ENCODE measurements at regions not wholly inside any gene's neighbourhood (a gene's known extent, or its start where the extent isn't known, plus 50 kb on each side); places are given as distances from the start of the nearest gene placed in this dataset.

DNA sequence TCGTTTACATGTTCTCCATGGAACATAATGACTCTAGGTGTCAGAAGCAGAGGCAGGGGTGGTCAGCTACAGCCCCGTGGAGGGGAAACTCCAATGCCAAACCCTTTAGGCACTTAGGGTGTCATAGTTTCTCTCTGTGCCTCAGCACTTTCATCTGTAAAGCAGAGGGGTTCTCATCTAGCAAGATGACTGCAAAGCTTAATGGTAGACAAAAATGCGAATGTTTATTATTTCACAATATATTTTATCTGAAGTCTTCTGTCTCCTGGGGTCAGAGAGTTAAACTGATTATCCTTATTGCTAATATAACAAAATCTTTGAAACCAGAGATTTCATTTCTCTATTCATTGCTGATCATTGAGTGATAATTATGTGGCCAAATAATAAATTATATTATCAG, 522.5 kb downstream of the TSN start:
- no peaks in the 10 kb centered on the region for H3K9me3 ChIP-seq (replicated peaks; ENCODE audit: control insufficient read depth, low read depth, low read length)
- 65% methylated on average over 2 of the region's 3 CpGs for WGBS (ENCODE audit: insufficient coverage)
- no peaks in the 10 kb centered on the region for H3K36me3 ChIP-seq (ENCODE audit: control insufficient read depth, insufficient read depth, low read length)
- H3K27ac ChIP-seq (ENCODE audit: low read length) = no peak overlapping the region
- H3K4me3 ChIP-seq (ENCODE audit: low read length) = no peak overlapping the region
- no peak for DNase-seq
- H3K27me3 ChIP-seq (ENCODE audit: control insufficient read depth, insufficient read depth, low read length) = no peaks in the 10 kb centered on the region
- H3K4me1 ChIP-seq (ENCODE audit: control insufficient read depth, insufficient read depth, low read length) = no peaks in the 10 kb centered on the region

DNA sequence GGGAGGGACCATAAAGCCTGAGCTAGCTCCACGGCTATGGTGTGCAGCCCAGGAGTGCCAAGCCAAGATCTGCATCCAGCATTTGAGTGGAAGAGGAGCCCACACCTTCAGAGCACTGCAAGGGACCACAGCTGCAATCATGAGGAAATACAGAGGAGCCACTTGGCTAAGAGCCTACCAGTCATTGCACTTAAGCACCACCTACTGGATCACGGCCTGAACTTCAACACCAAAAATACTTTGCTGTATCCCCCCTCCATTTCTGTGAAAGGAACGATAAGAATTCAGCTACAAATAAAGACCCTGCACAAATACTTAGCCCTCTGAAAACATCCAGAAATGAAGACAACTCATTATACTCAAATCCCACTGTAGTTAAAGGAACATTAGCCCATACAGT, 545.3 kb downstream of the TSN start:
- Histone ChIP-seq H3K4me1 (ENCODE audit: control insufficient read depth, insufficient read depth, low read length) (no peaks in the 10 kb centered on the region), H3K4me3 (ENCODE audit: low read length) (no peak overlapping the region), H3K27ac (ENCODE audit: low read length) (no peak overlapping the region), H3K27me3 (ENCODE audit: control insufficient read depth, insufficient read depth, low read length) (no peaks in the 10 kb centered on the region), H3K9me3 (replicated peaks; ENCODE audit: control insufficient read depth, low read depth, low read length) (peaks cover 15% of the 10 kb centered on the region), H3K36me3 (ENCODE audit: control insufficient read depth, insufficient read depth, low read length) (no peaks in the 10 kb centered on the region)
- DNase-seq = no peak
- WGBS (ENCODE audit: insufficient coverage) = 75% methylated on average over 2 of the region's 3 CpGs

DNA sequence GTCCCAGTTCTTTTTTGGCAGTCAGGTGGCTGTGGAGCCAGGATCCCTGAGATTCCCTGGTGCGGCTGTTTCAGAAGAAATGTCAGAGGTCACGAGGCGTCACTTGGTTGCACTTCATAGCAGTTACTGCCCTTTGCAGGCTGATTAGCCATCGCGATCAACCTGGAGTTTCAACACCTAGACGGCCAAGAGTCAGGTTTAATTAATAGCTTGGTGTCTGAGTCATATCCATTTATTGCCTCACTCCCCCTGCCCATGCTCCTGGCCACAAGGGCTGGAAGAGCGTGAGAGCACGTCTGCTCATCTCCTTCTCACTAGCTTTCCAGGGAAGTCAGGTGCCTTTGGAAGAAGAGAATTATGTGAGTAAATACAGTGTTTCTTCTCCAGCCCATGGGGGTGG, 552.3 kb downstream of the TSN start:
- H3K9me3 ChIP-seq (replicated peaks; ENCODE audit: control insufficient read depth, low read depth, low read length) = no peaks in the 10 kb centered on the region
- H3K4me1 ChIP-seq (ENCODE audit: control insufficient read depth, insufficient read depth, low read length) = no peaks in the 10 kb centered on the region
- DNase-seq = no peak
- no peaks in the 10 kb centered on the region for H3K36me3 ChIP-seq (ENCODE audit: control insufficient read depth, insufficient read depth, low read length)
- H3K4me3 ChIP-seq (ENCODE audit: low read length) = no peak overlapping the region
- no peak overlapping the region for H3K27ac ChIP-seq (ENCODE audit: low read length)
- WGBS (ENCODE audit: insufficient coverage) = 62% methylated on average over 3 of the region's 8 CpGs
- H3K27me3 ChIP-seq (ENCODE audit: control insufficient read depth, insufficient read depth, low read length) = no peaks in the 10 kb centered on the region

DNA sequence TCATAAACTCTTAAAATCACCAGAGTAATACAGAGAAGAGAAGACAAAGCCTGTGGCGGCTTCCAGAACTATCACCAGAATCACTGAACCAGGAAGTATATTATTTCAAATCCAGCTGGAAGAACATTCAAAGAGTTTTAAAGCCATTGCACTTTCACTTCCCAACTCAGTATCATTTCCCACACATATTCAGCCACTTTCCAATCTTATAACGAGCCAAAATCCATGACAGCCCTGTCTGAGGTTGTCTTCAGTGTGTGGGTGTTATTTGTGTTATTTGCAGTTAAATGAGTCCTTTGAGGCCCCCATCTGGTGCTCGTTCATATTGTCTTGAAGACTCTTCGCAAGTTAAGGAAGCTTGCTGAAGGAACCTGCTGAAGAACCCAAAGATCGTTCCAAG, 559.9 kb downstream of the TSN start:
- peak; percentile 82 for DNase-seq

DNA sequence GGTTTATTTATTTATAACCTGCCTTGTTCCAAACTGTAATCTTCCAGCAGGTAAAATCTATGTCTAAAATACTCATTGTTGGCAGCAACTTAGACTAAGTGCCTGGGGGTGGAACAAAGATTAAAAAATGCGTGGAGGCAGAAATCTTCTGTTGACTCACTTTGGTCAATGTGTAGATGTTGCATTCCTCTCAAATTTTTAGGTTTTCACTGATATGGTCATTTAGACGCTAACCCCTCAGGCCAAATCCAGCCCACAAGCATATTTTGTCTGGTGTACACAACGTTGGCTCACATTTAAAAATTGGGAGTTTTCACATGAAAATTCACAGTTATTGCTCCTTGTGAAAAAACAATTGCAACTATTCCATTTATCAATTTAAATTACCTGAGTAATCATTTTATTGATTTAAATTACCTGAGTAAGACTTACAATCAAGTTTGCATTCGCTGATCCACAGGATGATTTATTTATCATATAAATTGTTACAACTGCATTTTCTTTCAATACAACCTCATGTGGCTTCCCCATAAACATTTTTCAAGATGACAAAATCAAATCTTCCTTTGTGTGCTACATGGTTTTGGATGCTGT, 564.2 kb downstream of the TSN start:
- Histone ChIP-seq H3K4me1 (ENCODE audit: control insufficient read depth, insufficient read depth, low read length) (no peaks in the 10 kb centered on the region), H3K9me3 (replicated peaks; ENCODE audit: control insufficient read depth, low read depth, low read length) (no peaks in the 10 kb centered on the region), H3K36me3 (ENCODE audit: control insufficient read depth, insufficient read depth, low read length) (no peaks in the 10 kb centered on the region), H3K4me3 (ENCODE audit: low read length) (no peak overlapping the region), H3K27ac (ENCODE audit: low read length) (no peak overlapping the region), H3K27me3 (ENCODE audit: control insufficient read depth, insufficient read depth, low read length) (no peaks in the 10 kb centered on the region)
- DNase-seq = no peak
- no CpG with 5 or more reads among the region's 4 CpGs for WGBS (ENCODE audit: insufficient coverage)

More for the DNA sequence above, 559.9 kb downstream of the TSN start:
- no peak overlapping the region for H3K4me3 ChIP-seq (ENCODE audit: low read length)
- no peaks in the 10 kb centered on the region for H3K4me1 ChIP-seq (ENCODE audit: control insufficient read depth, insufficient read depth, low read length)
- no peaks in the 10 kb centered on the region for H3K27me3 ChIP-seq (ENCODE audit: control insufficient read depth, insufficient read depth, low read length)
- H3K27ac ChIP-seq (ENCODE audit: low read length) = no peak overlapping the region
- no peaks in the 10 kb centered on the region for H3K36me3 ChIP-seq (ENCODE audit: control insufficient read depth, insufficient read depth, low read length)
- no peaks in the 10 kb centered on the region for H3K9me3 ChIP-seq (replicated peaks; ENCODE audit: control insufficient read depth, low read depth, low read length)
- WGBS (ENCODE audit: insufficient coverage) = no CpG with 5 or more reads among the region's 5 CpGs

DNA sequence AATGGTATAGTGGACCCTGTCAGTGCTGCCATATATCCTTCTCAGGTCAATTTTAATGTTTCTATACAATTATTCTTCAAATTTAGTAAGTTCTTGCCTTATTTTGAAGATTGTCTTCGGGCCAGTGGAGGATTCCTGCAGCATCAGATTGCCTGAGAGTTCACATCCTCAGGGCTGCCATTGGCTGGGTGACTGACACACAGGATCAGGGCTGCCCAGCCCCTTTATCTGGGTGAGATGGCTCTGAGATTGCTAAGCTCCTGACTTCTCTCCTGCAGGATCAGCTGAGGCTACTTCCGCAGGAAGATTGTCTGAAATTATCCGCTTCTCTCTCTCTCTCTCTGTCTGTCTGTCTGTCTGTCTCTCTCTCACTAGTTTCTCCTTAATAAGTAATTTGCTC, 567.4 kb downstream of the TSN start:
- no peak for DNase-seq

DNA sequence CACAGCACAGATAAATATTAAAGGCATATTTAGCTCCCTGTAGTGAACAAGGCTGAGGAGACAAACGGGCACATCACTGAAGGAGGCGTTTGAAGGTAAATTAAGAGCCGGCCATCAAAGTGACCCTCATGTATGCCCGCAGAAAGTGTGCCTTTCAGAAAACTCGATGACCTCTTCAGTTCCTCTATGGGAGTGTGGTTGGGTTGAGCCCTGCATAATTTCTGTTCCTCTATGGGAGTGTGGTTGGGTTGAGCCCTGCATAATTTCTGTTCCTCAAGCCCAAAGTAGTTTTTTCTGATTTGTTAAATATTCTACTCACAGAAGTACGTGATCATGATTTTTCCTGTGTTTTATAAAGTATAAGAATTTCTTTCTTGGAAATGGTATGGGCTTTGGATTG, 568.5 kb downstream of the TSN start:
- no peaks in the 10 kb centered on the region for H3K4me1 ChIP-seq (ENCODE audit: control insufficient read depth, insufficient read depth, low read length)
- no peak overlapping the region for H3K27ac ChIP-seq (ENCODE audit: low read length)
- WGBS (ENCODE audit: insufficient coverage) = 73% methylated on average over 5 of the region's 6 CpGs
- no peak overlapping the region for H3K4me3 ChIP-seq (ENCODE audit: low read length)
- DNase-seq = no peak
- no peaks in the 10 kb centered on the region for H3K27me3 ChIP-seq (ENCODE audit: control insufficient read depth, insufficient read depth, low read length)
- no peaks in the 10 kb centered on the region for H3K36me3 ChIP-seq (ENCODE audit: control insufficient read depth, insufficient read depth, low read length)
- H3K9me3 ChIP-seq (replicated peaks; ENCODE audit: control insufficient read depth, low read depth, low read length) = no peaks in the 10 kb centered on the region

More for the DNA sequence above, 567.4 kb downstream of the TSN start:
- H3K36me3 ChIP-seq (ENCODE audit: control insufficient read depth, insufficient read depth, low read length) = no peaks in the 10 kb centered on the region
- H3K4me1 ChIP-seq (ENCODE audit: control insufficient read depth, insufficient read depth, low read length) = no peaks in the 10 kb centered on the region
- WGBS (ENCODE audit: insufficient coverage) = no CpG with 5 or more reads among the region's 3 CpGs
- no peaks in the 10 kb centered on the region for H3K9me3 ChIP-seq (replicated peaks; ENCODE audit: control insufficient read depth, low read depth, low read length)
- no peaks in the 10 kb centered on the region for H3K27me3 ChIP-seq (ENCODE audit: control insufficient read depth, insufficient read depth, low read length)
- H3K27ac ChIP-seq (ENCODE audit: low read length) = no peak overlapping the region
- H3K4me3 ChIP-seq (ENCODE audit: low read length) = no peak overlapping the region

DNA sequence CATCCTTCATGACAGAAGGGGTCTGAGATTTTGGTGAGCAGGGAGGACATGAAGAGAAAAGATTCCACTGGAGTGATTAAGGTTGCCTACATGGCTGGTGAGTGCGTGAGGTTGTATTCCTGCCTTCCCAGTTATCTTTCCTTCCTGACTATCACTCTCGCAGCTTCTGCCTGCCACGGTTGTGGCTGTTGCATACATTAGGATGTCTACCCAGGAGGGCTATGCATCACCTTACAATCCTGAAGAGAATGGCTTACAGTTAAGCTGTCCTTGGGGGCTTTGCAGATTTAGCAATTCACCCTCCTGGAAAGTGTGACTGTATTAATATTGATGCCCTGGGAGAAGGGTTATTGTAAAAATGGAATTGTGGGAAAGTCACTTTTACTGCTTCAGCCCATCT, 571.0 kb downstream of the TSN start:
- no peaks in the 10 kb centered on the region for H3K9me3 ChIP-seq (replicated peaks; ENCODE audit: control insufficient read depth, low read depth, low read length)
- WGBS (ENCODE audit: insufficient coverage) = no CpG with 5 or more reads among the region's 3 CpGs
- no peaks in the 10 kb centered on the region for H3K4me1 ChIP-seq (ENCODE audit: control insufficient read depth, insufficient read depth, low read length)
- DNase-seq = no peak
- H3K27ac ChIP-seq (ENCODE audit: low read length) = no peak overlapping the region
- no peaks in the 10 kb centered on the region for H3K36me3 ChIP-seq (ENCODE audit: control insufficient read depth, insufficient read depth, low read length)
- no peak overlapping the region for H3K4me3 ChIP-seq (ENCODE audit: low read length)
- H3K27me3 ChIP-seq (ENCODE audit: control insufficient read depth, insufficient read depth, low read length) = no peaks in the 10 kb centered on the region

DNA sequence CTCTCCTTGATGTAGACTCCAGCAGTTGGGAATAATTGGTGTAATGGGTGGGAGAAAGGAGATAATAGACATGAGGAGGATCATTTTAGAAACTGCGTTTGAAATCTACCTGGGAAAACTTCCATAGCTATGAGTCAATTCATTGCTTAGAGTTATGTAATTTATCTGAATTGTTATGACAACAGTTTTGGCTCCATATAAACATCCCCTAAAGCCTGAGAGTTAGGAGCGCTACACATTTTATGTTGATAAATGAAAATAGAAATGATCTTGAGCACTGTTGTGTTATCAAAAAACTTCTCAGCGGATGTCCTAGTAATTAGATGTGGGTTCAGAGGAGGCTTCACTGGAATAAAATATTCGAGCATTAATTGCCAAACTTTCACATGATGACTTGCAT, 573.4 kb downstream of the TSN start:
- Histone ChIP-seq H3K9me3 (replicated peaks; ENCODE audit: control insufficient read depth, low read depth, low read length) (no peaks in the 10 kb centered on the region), H3K4me1 (ENCODE audit: control insufficient read depth, insufficient read depth, low read length) (no peaks in the 10 kb centered on the region), H3K36me3 (ENCODE audit: control insufficient read depth, insufficient read depth, low read length) (no peaks in the 10 kb centered on the region), H3K4me3 (ENCODE audit: low read length) (no peak overlapping the region), H3K27ac (ENCODE audit: low read length) (no peak overlapping the region), H3K27me3 (ENCODE audit: control insufficient read depth, insufficient read depth, low read length) (no peaks in the 10 kb centered on the region)
- WGBS (ENCODE audit: insufficient coverage) = 86% methylated on average over 1 of the region's 4 CpGs
- peak; percentile 53 for DNase-seq

DNA sequence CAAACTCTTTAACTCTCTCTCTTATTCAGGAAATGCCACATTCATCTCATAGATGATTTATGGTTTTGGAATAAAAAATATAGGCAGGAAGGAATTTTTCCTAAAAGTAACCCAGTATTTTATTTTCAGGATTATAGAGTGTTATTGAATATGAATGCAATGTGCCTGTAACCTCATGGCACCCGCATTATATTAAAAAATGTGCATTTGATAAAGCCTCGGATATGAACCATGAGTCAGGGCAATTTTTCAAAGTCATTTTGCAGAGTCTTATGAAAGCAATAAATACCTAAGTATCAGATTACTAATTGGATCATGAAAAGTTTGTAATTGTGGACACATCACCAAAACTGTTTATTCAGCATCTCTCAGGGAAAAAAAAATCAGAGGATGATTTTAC, 573.8 kb downstream of the TSN start:
- no peaks in the 10 kb centered on the region for H3K4me1 ChIP-seq (ENCODE audit: control insufficient read depth, insufficient read depth, low read length)
- DNase-seq = no peak
- no CpG with 5 or more reads among the region's 2 CpGs for WGBS (ENCODE audit: insufficient coverage)
- no peaks in the 10 kb centered on the region for H3K9me3 ChIP-seq (replicated peaks; ENCODE audit: control insufficient read depth, low read depth, low read length)
- no peak overlapping the region for H3K4me3 ChIP-seq (ENCODE audit: low read length)
- H3K27ac ChIP-seq (ENCODE audit: low read length) = no peak overlapping the region
- no peaks in the 10 kb centered on the region for H3K27me3 ChIP-seq (ENCODE audit: control insufficient read depth, insufficient read depth, low read length)
- H3K36me3 ChIP-seq (ENCODE audit: control insufficient read depth, insufficient read depth, low read length) = no peaks in the 10 kb centered on the region

DNA sequence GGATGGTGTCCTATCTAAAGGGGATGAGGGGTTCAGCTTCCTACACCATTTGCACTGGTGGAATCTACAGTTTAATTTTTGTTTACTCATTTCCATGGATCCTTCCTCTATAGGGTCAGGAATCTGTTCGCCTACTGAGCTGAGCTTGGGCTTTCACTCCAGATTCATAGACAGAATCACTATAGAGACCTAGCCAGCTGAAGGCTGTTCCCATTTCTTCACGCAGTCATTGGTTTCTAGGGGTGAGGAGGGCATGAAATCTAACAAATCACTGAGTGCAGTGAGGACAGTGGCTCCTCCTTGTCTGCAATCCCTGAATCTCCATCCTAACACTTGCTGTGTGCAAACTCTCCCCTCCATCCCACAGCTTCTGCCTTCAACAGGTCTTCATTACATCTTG, 578.5 kb downstream of the TSN start:
- Histone ChIP-seq H3K27me3 (ENCODE audit: control insufficient read depth, insufficient read depth, low read length) (no peaks in the 10 kb centered on the region), H3K27ac (ENCODE audit: low read length) (no peak overlapping the region), H3K4me3 (ENCODE audit: low read length) (no peak overlapping the region), H3K4me1 (ENCODE audit: control insufficient read depth, insufficient read depth, low read length) (no peaks in the 10 kb centered on the region), H3K9me3 (replicated peaks; ENCODE audit: control insufficient read depth, low read depth, low read length) (no peaks in the 10 kb centered on the region), H3K36me3 (ENCODE audit: control insufficient read depth, insufficient read depth, low read length) (no peaks in the 10 kb centered on the region)
- DNase-seq = no peak
- WGBS (ENCODE audit: insufficient coverage) = 100% methylated on average over 1 of the region's 2 CpGs
